ENCODE measurements at regions not wholly inside any gene's neighbourhood (a gene's known extent, or its start where the extent isn't known, plus 50 kb on each side); places are given as distances from the start of the nearest gene placed in this dataset.

DNA sequence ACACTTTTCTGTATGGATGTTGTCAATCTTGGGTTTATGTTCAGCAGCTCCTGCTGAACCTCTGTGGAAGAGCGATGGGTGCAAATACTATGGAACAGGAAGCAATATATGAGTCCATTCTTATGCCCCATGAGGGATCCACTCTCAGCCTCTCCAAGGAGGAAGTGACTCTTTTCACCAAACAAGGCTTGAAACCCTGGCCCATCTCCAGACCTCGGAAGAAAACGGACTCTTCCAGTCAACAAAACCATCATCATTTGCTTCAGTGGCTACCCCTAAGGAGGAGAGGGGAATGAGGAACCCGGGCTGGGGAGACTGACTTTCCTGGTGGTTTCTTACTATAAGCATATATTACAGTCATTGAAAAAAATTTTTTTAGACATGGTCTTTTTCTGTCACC, 206.2 kb downstream of the AXIN2 start:
- DNase-seq (no peak), ATAC-seq (no peak)
- H3K4me3 ChIP-seq = no peak overlapping the region
- intact Hi-C loops (cut with DNase I) = no loop called here
- H3K9me3 ChIP-seq = no peaks in the 10 kb centered on the region
- no peaks in the 10 kb centered on the region for H3K36me3 ChIP-seq (ENCODE audit: insufficient read depth in 1 of 2, low read depth in 1 of 2)
- no peak overlapping the region for H3K27ac ChIP-seq
- 52 to 58% (median 55%) methylated on average over 4 of the region's 4 CpGs for WGBS, 3 donors
- no peaks in the 10 kb centered on the region for H3K27me3 ChIP-seq (ENCODE audit: insufficient read depth in 3 of 3, low read length in 2 of 3)
- H3K4me1 ChIP-seq = no peaks in the 10 kb centered on the region
- TF ChIP-seq, protein P1, sequence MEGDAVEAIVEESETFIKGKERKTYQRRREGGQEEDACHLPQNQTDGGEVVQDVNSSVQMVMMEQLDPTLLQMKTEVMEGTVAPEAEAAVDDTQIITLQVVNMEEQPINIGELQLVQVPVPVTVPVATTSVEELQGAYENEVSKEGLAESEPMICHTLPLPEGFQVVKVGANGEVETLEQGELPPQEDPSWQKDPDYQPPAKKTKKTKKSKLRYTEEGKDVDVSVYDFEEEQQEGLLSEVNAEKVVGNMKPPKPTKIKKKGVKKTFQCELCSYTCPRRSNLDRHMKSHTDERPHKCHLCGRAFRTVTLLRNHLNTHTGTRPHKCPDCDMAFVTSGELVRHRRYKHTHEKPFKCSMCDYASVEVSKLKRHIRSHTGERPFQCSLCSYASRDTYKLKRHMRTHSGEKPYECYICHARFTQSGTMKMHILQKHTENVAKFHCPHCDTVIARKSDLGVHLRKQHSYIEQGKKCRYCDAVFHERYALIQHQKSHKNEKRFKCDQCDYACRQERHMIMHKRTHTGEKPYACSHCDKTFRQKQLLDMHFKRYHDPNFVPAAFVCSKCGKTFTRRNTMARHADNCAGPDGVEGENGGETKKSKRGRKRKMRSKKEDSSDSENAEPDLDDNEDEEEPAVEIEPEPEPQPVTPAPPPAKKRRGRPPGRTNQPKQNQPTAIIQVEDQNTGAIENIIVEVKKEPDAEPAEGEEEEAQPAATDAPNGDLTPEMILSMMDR (IDR thresholded peaks at IDR 0.05) = no peak

DNA sequence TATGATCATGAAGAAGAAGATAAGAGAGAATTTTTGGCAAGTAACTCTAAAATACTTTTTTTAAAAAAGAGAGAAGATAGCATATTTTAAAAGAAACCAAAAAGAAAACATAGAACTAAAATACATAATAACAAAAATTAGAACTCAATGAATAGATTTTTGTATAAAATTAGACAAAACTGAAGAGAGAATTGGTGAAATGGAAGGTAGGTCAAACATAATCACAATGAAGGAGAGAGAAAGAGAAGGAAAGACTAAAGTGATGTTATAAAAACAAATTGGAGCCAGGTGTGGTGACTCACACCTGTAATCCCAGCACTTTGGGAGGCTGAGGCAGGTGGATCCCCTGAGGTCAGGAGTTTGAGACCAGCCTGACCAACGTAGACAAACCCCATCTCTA, 211.5 kb downstream of the AXIN2 start:
- TF ChIP-seq, protein P1 (IDR thresholded peaks at IDR 0.05) = no peak
- H3K36me3 ChIP-seq (ENCODE audit: insufficient read depth in 1 of 2, low read depth in 1 of 2) = no peaks in the 10 kb centered on the region
- peaks cover 3% of the 10 kb centered on the region for H3K9me3 ChIP-seq
- no peaks in the 10 kb centered on the region for H3K4me1 ChIP-seq
- no peaks in the 10 kb centered on the region for H3K27me3 ChIP-seq (ENCODE audit: insufficient read depth in 3 of 3, low read length in 2 of 3)
- DNase-seq (no peak), ATAC-seq (no peak)
- WGBS, 3 donors = 76 to 92% (median 86%) methylated on average over 1 of the region's 1 CpG
- no peak overlapping the region for H3K4me3 ChIP-seq
- H3K27ac ChIP-seq = no peak overlapping the region
- intact Hi-C loops (cut with DNase I) = no loop called here

DNA sequence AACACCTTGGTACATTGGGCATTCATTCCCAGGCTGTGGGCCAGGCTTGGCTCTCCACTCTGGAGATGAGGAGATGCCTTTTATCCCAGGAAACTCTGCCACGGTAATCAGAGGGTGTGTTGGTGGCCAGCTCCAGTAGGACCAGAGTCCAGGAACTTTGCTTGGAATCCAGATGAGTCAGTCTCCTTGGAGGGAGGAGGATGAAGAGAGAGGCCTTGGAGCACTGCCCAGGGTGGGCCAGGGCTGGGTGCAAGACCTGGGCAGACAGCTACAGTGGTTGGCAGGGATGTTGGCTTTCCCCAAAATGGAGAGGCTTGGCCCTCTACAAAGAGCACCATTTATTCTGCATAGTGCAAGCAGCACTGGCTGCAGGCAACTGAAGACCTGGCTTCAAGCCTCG, 209.0 kb downstream of the RGS9 start:
- intact Hi-C loops (cut with DNase I) = no loop called here
- Histone ChIP-seq H3K27ac (no peak overlapping the region), H3K4me3 (no peak overlapping the region), H3K4me1 (no peaks in the 10 kb centered on the region), H3K9me3 (peaks cover 3% of the 10 kb centered on the region), H3K36me3 (ENCODE audit: insufficient read depth in 1 of 2, low read depth in 1 of 2) (no peaks in the 10 kb centered on the region), H3K27me3 (ENCODE audit: insufficient read depth in 3 of 3, low read length in 2 of 3) (no peaks in the 10 kb centered on the region)
- WGBS, 3 donors = 33 to 54% (median 38%) methylated on average over 2 of the region's 2 CpGs
- no peak for ATAC-seq
- TF ChIP-seq, protein P1 (IDR thresholded peaks at IDR 0.05) = no peak
- no peak for DNase-seq

DNA sequence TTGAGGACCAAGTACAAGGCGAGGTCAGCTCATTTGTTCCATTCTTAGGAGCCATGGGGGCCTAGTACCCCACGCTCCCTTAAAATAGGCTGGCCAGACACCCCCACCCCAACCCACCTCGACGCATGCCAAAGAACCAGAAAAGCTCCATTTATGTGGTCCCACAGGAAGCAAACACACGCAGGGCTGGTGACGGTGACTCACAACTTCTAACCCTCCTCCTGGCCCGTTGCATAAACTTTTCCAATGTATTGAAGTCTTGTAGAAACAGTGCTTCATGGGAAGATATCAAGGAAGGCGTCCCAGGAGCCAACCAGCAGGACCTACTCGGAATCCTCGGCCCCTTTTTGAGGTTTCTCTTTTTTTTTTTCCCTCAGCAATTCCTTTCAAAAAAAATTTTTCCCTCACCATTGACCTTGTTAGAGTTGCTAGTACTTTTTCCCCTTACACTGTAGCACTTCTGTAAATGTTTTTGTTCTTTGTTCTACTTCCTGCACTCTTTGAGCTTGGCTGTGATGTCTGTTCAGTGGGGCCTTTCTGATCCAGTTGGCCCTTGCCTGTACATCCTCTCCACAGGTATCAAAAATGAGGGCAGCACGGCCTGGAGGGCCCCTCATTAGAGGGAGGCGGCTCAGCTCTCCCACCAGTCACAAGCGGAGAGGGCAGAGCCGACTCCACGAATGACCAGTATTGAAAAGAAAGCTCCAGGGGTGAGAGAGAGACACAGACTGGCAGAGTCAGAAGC, 208.3 kb downstream of the RGS9 start:
- WGBS, 3 donors = 73 to 77% (median 75%) methylated on average over 15 of the region's 15 CpGs
- peaks cover 5% of the 10 kb centered on the region for H3K9me3 ChIP-seq
- H3K4me3 ChIP-seq = no peak overlapping the region
- intact Hi-C loops (cut with DNase I) = no loop called here
- ATAC-seq (no peak), DNase-seq (no peak)
- no peaks in the 10 kb centered on the region for H3K36me3 ChIP-seq (ENCODE audit: insufficient read depth in 1 of 2, low read depth in 1 of 2)
- H3K27me3 ChIP-seq (ENCODE audit: insufficient read depth in 3 of 3, low read length in 2 of 3) = no peaks in the 10 kb centered on the region
- TF ChIP-seq, protein P1 (IDR thresholded peaks at IDR 0.05) = no peak
- no peak overlapping the region for H3K27ac ChIP-seq
- H3K4me1 ChIP-seq = no peaks in the 10 kb centered on the region

DNA sequence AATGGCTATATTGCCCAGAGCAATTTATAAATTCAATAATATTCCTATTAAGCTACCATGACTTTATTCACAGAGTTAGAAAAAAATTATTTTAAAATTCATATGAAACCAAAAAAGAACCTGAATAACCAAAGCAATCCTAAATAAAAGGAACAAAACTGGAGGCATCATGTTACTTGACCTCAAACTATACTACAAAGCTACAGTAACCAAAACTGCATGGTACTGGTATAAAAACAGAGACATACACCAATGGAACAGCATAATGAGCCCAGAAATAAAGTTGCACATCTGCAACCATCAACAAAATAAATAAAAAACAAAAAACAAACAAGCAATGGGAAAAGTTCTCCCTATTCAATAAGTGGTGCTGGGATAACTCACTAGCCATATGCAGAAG, 203.2 kb downstream of the RGS9 start:
- Histone ChIP-seq H3K9me3 (peaks cover 16% of the 10 kb centered on the region), H3K4me3 (no peak overlapping the region), H3K27me3 (ENCODE audit: insufficient read depth in 3 of 3, low read length in 2 of 3) (no peaks in the 10 kb centered on the region), H3K36me3 (ENCODE audit: insufficient read depth in 1 of 2, low read depth in 1 of 2) (no peaks in the 10 kb centered on the region), H3K4me1 (no peaks in the 10 kb centered on the region), H3K27ac (no peak overlapping the region)
- TF ChIP-seq, protein P1 (IDR thresholded peaks at IDR 0.05) = no peak
- no peak for DNase-seq
- intact Hi-C loops (cut with DNase I) = no loop called here
- ATAC-seq = no peak
